ENCODE measurements at regions not wholly inside any gene's neighbourhood (a gene's known extent, or its start where the extent isn't known, plus 50 kb on each side); places are given as distances from the start of the nearest gene placed in this dataset.
"Not testable (repeated sequence)": the region's sequence is repeated elsewhere in the genome, so short reads cannot be mapped to it uniquely, and the experiment has no call there.

- DNase-seq: no peak
These were observed 113.3 kb upstream of the OTUD4 start for GRCh38 chr4:145293658-145294057.

GRCh38 chr4:145290955-145291354 is 110.6 kb upstream of the OTUD4 start:
- no peak for DNase-seq

- no peak for DNase-seq
These were observed 109.2 kb upstream of the OTUD4 start for GRCh38 chr4:145289403-145290076.

DNA sequence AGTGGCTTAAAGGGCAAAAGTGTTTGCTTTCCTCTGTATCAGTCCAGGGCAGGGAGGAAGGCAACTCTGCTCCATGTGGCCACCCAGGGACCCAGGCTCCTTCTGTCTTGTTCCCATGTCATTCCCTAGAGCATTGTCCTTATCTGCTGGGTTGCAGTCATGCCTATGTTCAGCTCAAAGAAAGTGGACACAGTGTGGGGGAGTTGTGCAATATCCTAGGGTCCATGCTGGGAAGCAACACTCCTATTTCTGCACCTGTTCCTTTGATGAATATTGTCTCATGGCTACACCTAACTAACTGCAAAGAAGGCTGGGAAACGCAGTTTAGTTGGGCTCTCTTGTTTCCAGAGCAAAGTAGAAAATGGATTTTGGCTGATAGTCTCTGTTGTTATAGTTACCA is 107.0 kb upstream of the OTUD4 start:
- DNase-seq: no peak

- DNase-seq: no peak
These were observed 105.5 kb upstream of the OTUD4 start for GRCh38 chr4:145285928-145286327.

GRCh38 chr4:145283909-145284308 is 103.5 kb upstream of the OTUD4 start:
- DNase-seq: no peak

GRCh38 chr4:145281951-145282350 is 101.6 kb upstream of the OTUD4 start:
- no peak for DNase-seq

DNA sequence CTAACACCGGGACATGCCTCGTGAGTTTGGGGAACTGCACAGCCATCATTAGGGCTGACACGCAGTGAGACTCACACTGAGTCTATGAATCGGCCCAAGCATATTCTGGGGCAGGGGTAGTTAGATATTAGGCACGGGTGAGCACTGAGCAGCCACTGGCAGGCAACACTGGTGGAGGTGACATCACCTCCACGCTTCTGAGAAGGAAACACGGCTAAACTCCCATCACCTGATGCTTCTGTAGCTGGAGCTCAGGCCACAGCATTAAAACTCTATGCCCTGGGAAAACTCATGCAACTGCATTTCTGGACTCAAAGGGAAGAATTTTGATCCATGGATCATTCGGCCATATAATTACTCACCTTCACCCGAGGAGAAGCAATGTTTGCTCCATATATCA is 100.8 kb upstream of the OTUD4 start:
- no peak for DNase-seq

GRCh38 chr4:145280541-145280940 is 100.2 kb upstream of the OTUD4 start:
- no peak for DNase-seq

GRCh38 chr4:145279122-145279960 is 99.0 kb upstream of the OTUD4 start:
- no peak for DNase-seq

DNA sequence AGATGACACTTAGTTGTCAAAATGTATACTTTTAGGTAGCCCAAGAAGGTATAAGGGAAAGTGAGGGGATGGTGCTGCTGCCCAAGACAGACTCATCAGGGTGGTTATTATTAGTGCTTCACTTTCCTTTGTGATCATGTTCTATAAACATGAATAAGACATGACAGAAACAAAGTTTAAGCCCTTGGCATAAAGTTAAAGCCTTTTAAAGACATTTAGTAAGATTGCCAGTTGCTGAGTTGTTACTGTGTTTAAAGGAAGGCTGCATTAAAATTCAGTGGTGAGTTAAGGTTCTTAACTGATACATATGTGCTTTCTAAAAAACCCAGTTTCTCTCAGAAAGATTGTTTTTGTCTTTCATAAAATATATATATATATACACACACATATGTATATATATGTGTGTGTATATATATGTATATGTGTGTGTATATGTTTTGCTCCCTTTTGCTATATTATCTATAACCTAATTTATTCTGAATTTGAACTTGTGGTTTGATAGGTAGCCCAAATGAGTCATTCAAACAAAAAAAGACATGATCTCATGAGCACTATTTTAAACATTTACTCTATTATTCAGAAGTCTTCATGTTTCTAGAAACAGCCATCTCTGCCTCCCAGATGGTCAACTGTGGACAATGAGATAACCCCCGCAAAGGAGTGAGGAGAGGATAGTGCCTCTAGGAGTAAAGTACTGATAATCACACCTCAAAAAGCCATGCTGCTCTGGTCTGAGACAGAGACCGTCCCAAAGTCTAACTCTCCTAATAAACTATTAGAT is 98.1 kb upstream of the OTUD4 start:
- no peak for DNase-seq

DNA sequence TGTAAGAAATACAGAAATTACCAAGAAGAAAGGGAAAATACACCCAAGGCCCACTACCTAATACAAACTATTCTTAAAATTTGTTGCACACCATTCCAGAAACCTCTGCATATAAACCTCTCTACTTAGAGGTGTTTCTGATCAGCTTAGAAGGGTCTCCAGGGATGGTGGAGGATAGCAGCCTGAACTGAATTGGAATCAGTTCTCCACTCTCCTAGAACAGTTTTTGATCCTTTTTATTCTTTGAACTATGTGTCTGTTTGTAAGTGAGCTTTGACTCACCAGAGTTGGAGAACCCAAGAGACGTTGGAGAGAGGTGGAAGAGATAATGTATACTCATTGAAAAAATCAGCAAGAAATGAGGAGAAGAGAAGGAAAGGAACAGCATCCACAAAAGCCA is 96.6 kb upstream of the OTUD4 start:
- DNase-seq: no peak

DNA sequence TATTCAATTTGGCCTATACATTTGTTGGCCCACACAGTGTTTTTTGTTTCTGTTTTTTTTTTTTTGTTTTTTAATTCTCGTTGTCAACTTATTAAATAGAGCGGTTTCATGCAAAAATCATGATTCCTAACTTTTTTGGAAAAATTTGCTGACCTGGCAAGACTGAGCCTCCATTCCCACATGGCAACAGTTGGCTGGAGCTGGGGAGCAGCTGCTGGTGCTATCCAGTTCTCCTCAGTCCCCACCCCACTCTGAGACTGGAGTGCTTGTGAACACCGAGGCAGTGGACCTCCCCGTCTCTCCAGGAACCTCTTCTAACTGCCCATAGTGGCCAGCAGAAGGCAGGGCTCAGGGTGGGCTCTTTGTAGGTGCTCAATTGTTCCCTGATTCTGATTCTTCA is 95.7 kb upstream of the OTUD4 start:
- no peak for DNase-seq

GRCh38 chr4:145271194-145271593 is 90.8 kb upstream of the OTUD4 start:
- DNase-seq: no peak

DNA sequence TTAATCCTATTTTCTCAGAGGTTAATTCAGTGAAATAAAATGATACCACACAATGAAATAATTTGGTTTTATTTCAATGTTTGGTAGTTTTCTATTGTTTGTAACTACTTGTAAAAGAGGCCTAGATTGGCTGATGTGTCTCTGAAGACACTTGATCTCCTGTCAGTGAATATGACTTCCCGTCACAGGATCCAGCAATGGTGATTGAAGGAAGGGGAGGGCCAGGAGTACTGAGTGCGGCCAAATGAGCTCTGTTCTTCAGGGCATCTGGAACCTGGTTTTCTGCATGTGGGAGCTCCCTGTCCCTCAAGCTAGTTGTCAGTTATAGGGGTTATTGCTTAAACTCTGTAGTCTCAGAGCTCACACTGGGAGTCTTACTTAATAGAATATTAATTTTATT is 86.5 kb upstream of the OTUD4 start:
- no peak for DNase-seq

DNA sequence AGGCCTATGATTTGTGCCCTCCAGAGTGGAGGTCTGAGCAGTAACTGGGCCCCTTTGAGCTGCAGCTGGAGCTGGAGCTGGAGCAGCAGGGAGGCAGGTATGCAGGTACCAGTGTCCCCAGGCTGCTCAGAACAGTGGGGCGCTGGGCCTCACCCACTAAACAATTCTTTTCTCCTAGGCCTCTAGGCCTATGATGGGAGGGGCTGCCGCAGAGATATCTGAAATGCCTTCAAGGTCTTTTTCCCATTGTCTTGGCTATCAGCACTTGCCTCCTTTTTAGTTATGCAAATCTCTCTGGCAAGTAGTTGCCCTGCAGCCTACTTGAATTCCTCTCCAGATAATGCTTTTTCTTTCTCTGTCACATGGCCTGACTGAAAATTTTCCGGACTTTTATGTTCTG is 79.7 kb upstream of the OTUD4 start:
- no peak for DNase-seq

- DNase-seq: not testable (repeated sequence)
These were observed 74.9 kb upstream of the OTUD4 start for GRCh38 chr4:145255311-145255710.

DNA sequence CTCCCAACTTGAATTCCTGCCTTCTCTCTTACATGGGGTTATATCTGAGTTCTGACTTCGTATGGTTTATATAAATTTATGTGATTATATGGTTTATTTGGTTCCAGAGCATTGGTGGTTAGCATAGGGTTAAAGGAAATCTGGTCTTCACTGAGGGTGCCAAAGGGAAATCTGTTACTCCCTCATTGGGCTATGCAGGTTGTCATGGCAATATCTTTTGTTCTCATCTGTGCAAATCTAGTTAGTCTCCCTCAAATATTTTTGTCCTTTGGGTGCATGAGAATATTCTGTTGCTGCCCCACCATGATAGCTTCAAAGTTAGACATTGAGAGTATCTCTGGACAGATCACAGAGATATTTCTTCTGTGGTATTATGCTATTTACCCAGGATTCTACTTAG is 71.8 kb upstream of the OTUD4 start:
- DNase-seq: no peak

DNA sequence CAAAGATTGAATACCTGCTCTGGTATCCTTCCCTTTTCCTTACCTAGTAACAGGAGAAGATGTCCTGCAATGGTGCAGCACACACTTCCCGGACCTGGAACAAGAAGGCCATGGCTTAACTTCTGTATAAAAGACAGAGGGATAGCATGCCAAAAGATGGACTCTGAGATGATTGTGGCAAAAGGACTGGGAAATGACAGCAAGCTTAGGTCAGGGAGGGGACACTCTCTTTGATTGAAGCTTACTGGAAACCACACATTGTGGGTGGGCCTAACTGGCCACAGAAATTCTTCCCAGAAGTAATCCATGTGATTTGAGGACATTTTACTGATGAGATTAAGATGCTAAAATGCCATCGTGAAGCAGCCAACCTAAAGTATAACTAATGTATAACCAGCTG is 71.0 kb upstream of the OTUD4 start:
- no peak for DNase-seq

DNA sequence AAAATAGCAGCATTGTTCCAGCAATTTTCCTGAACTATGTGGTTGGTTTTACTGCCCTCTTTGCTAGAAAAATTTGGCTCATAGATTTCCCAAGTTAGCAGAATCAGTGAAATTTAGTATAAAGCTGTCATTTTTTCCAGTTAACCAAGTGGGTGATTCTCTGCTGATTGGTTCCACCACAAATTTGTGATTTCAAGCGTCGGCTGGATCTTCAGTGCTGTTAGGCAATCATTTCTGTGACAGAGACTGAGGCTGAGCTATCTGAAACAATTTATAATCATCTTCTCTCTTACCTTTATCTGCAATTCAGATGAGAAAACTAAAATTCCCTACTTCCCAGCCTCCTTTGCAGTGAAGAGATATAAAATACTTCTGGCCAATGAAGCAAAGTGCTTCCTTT is 68.6 kb upstream of the OTUD4 start:
- DNase-seq: no peak

- DNase-seq: no peak
These were observed 68.1 kb upstream of the OTUD4 start for GRCh38 chr4:145248502-145248901.

GRCh38 chr4:145234091-145234706 is 53.8 kb upstream of the OTUD4 start:
- peak; percentile 47 to 60 for DNase-seq
